NT2/D1 (cell line): ENCODE measurements at regions not wholly inside any gene's neighbourhood (a gene's known extent, or its start where the extent isn't known, plus 50 kb on each side); places are given as distances from the start of the nearest gene placed in this dataset.

Experiments used
- SUZ12 ChIP-seq: IDR thresholded peaks from 2 replicates; pipeline ENCODE4 v1.6.1; 2011; ENCODE audit not compliant: insufficient read length, insufficient read depth; ENCODE audit errors: extremely low read depth
- YY1 ChIP-seq: IDR thresholded peaks from 2 replicates; pipeline ENCODE4 v1.6.1; 2011; ENCODE audit not compliant: insufficient read length, insufficient read depth
- ZNF274 ChIP-seq: IDR thresholded peaks from 2 replicates; pipeline ENCODE4 v1.6.1; 2011; ENCODE audit warnings: mild to moderate bottlenecking, low read depth, low read length

- TF ChIP-seq YY1 (no peak), ZNF274 (no peak), SUZ12 (no peak)
Measured at GRCh38 chr11:109029927-109030326, 365.1 kb downstream of the DDX10 start.
